H1 (cell line): ENCODE measurements at regions not wholly inside any gene's neighbourhood (a gene's known extent, or its start where the extent isn't known, plus 50 kb on each side); places are given as distances from the start of the nearest gene placed in this dataset.

Experiments used
- CTCF ChIA-PET: fragments of 300-600 bp; sonication (Branson Sonifier 250); formaldehyde crosslinking; loops from one replicate; lab custom pipeline; 2021; ENCODE audit not compliant: partially characterized antibody; lab: Charles Lee
- POLR2A ChIA-PET: fragments of 300-600 bp; sonication (Branson Sonifier 250); formaldehyde crosslinking; loops from one replicate; lab custom pipeline; 2021; ENCODE audit warnings: inconsistent platforms; ENCODE audit not compliant: partially characterized antibody; lab: Charles Lee
- DNase-seq, 2 experiments: peaks; one replicate each; pipeline versions ENCODE4 v3.0.0 to v3.0.0-alpha.2; 2010 to 2022; ENCODE audit warnings: low spot score in 2 of 2, low read depth in 1 of 2, mixed read lengths in 1 of 2
- FAIRE-seq: peaks from 2 replicates; lab custom pipeline; 2011; peaks lifted over from hg19 to GRCh38; lab: Jason Lieb, UNC
- H2AFZ ChIP-seq: 2 replicates; pipeline ENCODE4 v1.8.1; 2012; ENCODE audit warnings: low read length, inconsistent platforms
- H2AK5ac ChIP-seq: 2 replicates; pipeline ENCODE4 v1.6.1; 2013; ENCODE audit warnings: low read depth, low read length
- H2BK120ac ChIP-seq: replicated peaks from 2 replicates; pipeline ENCODE3; 2013; ENCODE audit warnings: low read depth, low read length, inconsistent platforms
- H2BK12ac ChIP-seq: 2 replicates; pipeline ENCODE4 v1.6.1; 2013; ENCODE audit warnings: low read depth, low read length
- H2BK15ac ChIP-seq: 2 replicates; pipeline ENCODE4 v1.6.1; 2013; ENCODE audit warnings: low read length
- H2BK20ac ChIP-seq: 2 replicates; pipeline ENCODE4 v1.6.1; 2013; ENCODE audit warnings: low read length
- H2BK5ac ChIP-seq: 2 replicates; pipeline ENCODE4 v1.6.1; 2013; ENCODE audit warnings: low read depth, low read length
- H3K14ac ChIP-seq: 2 replicates; pipeline ENCODE4 v1.6.1; 2013; ENCODE audit warnings: inconsistent platforms; ENCODE audit not compliant: insufficient read length
- H3K18ac ChIP-seq: 2 replicates; pipeline ENCODE4 v1.6.1; 2013; ENCODE audit warnings: low read length; ENCODE audit errors: extremely low read depth
- H3K23ac ChIP-seq: 2 replicates; pipeline ENCODE4 v1.6.1; 2013; ENCODE audit warnings: inconsistent platforms; ENCODE audit not compliant: insufficient read length
- H3K23me2 ChIP-seq: 2 replicates; pipeline ENCODE4 v1.6.1; 2013; ENCODE audit warnings: low read depth, low read length
- H3K27ac ChIP-seq: 2 replicates; pipeline ENCODE4 v1.6.1; 2011; ENCODE audit warnings: low read depth, low read length, inconsistent platforms
- H3K27me3 ChIP-seq, 4 experiments: replicated peaks in 1 of 4; 1 replicate in 1 of 4; 2 replicates in 3 of 4; pipeline versions ENCODE4 v1.6.1 to v1.8.1; 2011 to 2013; ENCODE audit warnings: low read length in 3 of 4, mild to moderate bottlenecking in 3 of 4, inconsistent platforms in 2 of 4, mixed read lengths in 2 of 4, moderate library complexity in 1 of 4; ENCODE audit not compliant: control insufficient read depth in 3 of 4, insufficient read depth in 3 of 4; ENCODE audit errors: extremely low read depth in 1 of 4
- H3K36me3 ChIP-seq, 4 experiments: 2 replicates each; pipeline versions ENCODE4 v1.6.1 to v1.8.1; 2011 to 2013; ENCODE audit warnings: mild to moderate bottlenecking in 4 of 4, low read length in 3 of 4, moderate library complexity in 2 of 4, control low read depth in 1 of 4, inconsistent platforms in 1 of 4; ENCODE audit not compliant: insufficient read depth in 4 of 4, control insufficient read depth in 2 of 4
- H3K4ac ChIP-seq: replicated peaks from 2 replicates; pipeline ENCODE3; 2013; ENCODE audit warnings: low read length, low read depth, mixed read lengths, inconsistent platforms; ENCODE audit not compliant: insufficient read length
- H3K4me1 ChIP-seq, 4 experiments: replicated peaks in 1 of 4; 1 replicate in 1 of 4; 2 replicates in 3 of 4; pipeline versions ENCODE4 v1.6.1 to v1.8.1; 2011 to 2013; ENCODE audit warnings: low read length in 3 of 4, inconsistent platforms in 2 of 4, mixed read lengths in 1 of 4; ENCODE audit not compliant: insufficient read depth in 4 of 4, control insufficient read depth in 3 of 4
- H3K4me2 ChIP-seq, 2 experiments: 2 replicates each; pipeline versions ENCODE4 v1.6.1 to v1.8.1; 2011 to 2013; ENCODE audit warnings: low read depth in 2 of 2, low read length in 2 of 2, control low read depth in 1 of 2, inconsistent platforms in 1 of 2, mild to moderate bottlenecking in 1 of 2; ENCODE audit not compliant: insufficient read depth in 1 of 2
- H3K4me3 ChIP-seq, 4 experiments: fragments of 200-600, 300-600 bp in 1 of 4; sonication (generic), shearing (Covaris generic), sonication (Bioruptor Twin) in 1 of 4; 2 replicates each; pipeline versions ENCODE4 v1.5.1 to v1.8.1; 2011 to 2016; ENCODE audit warnings: low read length in 4 of 4, low read depth in 3 of 4, control low read depth in 2 of 4, inconsistent platforms in 2 of 4, mild to moderate bottlenecking in 2 of 4, mixed read lengths in 1 of 4, moderate library complexity in 1 of 4; ENCODE audit not compliant: insufficient read depth in 2 of 4; ENCODE audit errors: extremely low read depth in 1 of 4
- H3K56ac ChIP-seq: replicated peaks from 2 replicates; pipeline ENCODE3; 2013; ENCODE audit warnings: low read depth, mild to moderate bottlenecking, mixed read lengths, low read length, inconsistent platforms; ENCODE audit not compliant: insufficient read length
- H3K79me1 ChIP-seq: 2 replicates; pipeline ENCODE4 v1.6.1; 2013; ENCODE audit warnings: low read depth, low read length, control low read depth
- H3K79me2 ChIP-seq, 2 experiments: 2 replicates each; pipeline versions ENCODE4 v1.6.1 to v1.8.1; 2012 to 2013; ENCODE audit warnings: low read length in 2 of 2, mild to moderate bottlenecking in 2 of 2, inconsistent platforms in 1 of 2; ENCODE audit not compliant: insufficient read depth in 2 of 2, control insufficient read depth in 1 of 2
- H3K9ac ChIP-seq, 4 experiments: replicated peaks in 1 of 4; 1 replicate in 1 of 4; 2 replicates in 3 of 4; pipeline versions ENCODE4 v1.6.1 to v1.8.1; 2011 to 2013; ENCODE audit warnings: low read depth in 3 of 4, low read length in 3 of 4, control low read depth in 2 of 4, mild to moderate bottlenecking in 2 of 4, moderate library complexity in 2 of 4, inconsistent platforms in 1 of 4; ENCODE audit errors: extremely low read depth in 1 of 4
- H3K9me3 ChIP-seq, 2 experiments: 2 replicates each; pipeline versions ENCODE4 v1.6.1 to v1.8.1; 2012 to 2013; ENCODE audit warnings: mild to moderate bottlenecking in 2 of 2, moderate library complexity in 2 of 2, control low read depth in 1 of 2, inconsistent platforms in 1 of 2, low read depth in 1 of 2, low read length in 1 of 2, mixed read lengths in 1 of 2; ENCODE audit not compliant: insufficient read depth in 2 of 2
- H4K20me1 ChIP-seq, 2 experiments: replicated peaks in 1 of 2; 2 replicates each; pipeline versions ENCODE3 to v1.8.1; 2011 to 2013; ENCODE audit warnings: inconsistent platforms in 2 of 2, low read length in 2 of 2, mild to moderate bottlenecking in 1 of 2; ENCODE audit not compliant: insufficient read depth in 2 of 2, control insufficient read depth in 1 of 2
- H4K5ac ChIP-seq: 2 replicates; pipeline ENCODE4 v1.6.1; 2013; ENCODE audit warnings: low read length, low read depth, mixed read lengths, inconsistent platforms; ENCODE audit not compliant: insufficient read length
- H4K8ac ChIP-seq: 2 replicates; pipeline ENCODE4 v1.8.0; 2013; ENCODE audit warnings: mild to moderate bottlenecking, moderate library complexity, low read length, inconsistent platforms; ENCODE audit not compliant: insufficient read depth; ENCODE audit errors: extremely low read depth
- H4K91ac ChIP-seq: replicated peaks from 2 replicates; pipeline ENCODE3; 2013; ENCODE audit warnings: low read length, mixed read lengths, inconsistent platforms; ENCODE audit not compliant: insufficient read length
- POU5F1 ChIP-seq: IDR thresholded peaks from 2 replicates; pipeline ENCODE4 v1.6.1; 2011; ENCODE audit warnings: low read depth, mild to moderate bottlenecking, low read length, moderate library complexity
- WGBS, 2 experiments: shearing (Covaris generic) in 1 of 2; methylation state at CpG; one replicate each; pipeline versions ENCODE4 v1.1.6 to v1.1.7; 2013 to 2015; ENCODE audit warnings: low lambda C conversion rate in 2 of 2, mixed read lengths in 2 of 2, inconsistent platforms in 1 of 2, low coverage in 1 of 2, missing lambda C conversion rate in 1 of 2; ENCODE audit not compliant: insufficient replicate concordance in 2 of 2, insufficient coverage in 1 of 2, insufficient read length in 1 of 2; ENCODE audit errors: extremely low coverage in 1 of 2, missing lambda C conversion rate in 1 of 2; 5-methylcytosine and 5-hydroxymethylcytosine counted together

DNA sequence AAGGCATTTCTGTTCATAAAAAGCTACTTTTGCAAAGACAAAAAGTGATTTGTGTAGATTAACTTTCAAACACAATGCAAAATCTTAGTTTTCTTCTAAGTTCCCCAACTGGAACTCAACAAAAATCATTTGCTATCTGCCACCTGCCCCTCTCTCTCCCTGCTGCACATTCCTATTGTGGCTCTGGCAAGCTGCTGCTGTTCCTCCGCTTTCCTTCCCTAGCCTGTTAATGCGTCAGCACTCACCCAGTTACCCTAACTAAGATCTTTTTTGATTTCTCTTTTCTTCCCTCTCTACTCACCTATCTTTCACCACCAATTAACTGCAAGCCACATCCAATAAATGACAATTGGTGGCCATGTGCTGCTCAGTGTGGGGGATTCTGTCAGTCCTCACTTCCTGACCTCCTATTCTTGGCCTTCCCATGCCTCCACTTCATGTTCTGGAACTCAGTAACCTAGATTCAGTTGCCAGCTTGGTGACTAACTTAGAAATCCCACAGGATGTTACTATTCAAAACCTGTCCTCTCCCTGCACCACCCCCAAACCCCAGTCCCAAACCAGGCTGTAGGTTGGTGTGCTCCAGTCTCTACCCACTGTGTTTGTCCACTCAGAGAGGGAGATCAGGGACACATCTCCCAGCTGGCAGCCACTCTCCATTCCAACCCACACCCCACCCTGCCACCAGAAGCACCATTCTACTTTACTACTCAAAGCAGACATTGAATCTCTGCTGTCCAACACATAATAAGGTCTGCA lies 140.2 kb upstream of the CTTNBP2 start:
- Histone ChIP-seq H3K27ac (no peak overlapping the region), H2BK15ac (no peak overlapping the region), H3K4ac (no peak overlapping the region), H3K4me3 (no peak overlapping the region), H2BK120ac (no peak overlapping the region), H3K36me3 (no peaks in the 10 kb centered on the region), H3K23ac (no peak overlapping the region), H3K4me2 (no peak overlapping the region), H4K5ac (no peak overlapping the region), H2BK12ac (no peak overlapping the region), H3K18ac (no peak overlapping the region; the same call in 1 of the 2 replicates), H2BK20ac (no peak overlapping the region), H4K8ac (no peak overlapping the region), H2AK5ac (no peak overlapping the region), H2BK5ac (no peak overlapping the region), H4K20me1 (no peaks in the 10 kb centered on the region), H3K27me3 (no peaks in the 10 kb centered on the region), H2AFZ (no peak overlapping the region), H3K9ac (no peak overlapping the region), H3K79me2 (no peaks in the 10 kb centered on the region), H3K4me1 (no peaks in the 10 kb centered on the region), H3K23me2 (no peaks in the 10 kb centered on the region; the same call in 1 of the 2 replicates), H4K91ac (no peak overlapping the region), H3K56ac (no peak overlapping the region), H3K14ac (no peak overlapping the region), H3K79me1 (no peaks in the 10 kb centered on the region), H3K9me3 (no peaks in the 10 kb centered on the region)
- no peak for FAIRE-seq
- ChIA-PET CTCF (interaction anchor here (1.0 to 3.4 kb wide), 4 partner anchors 8 to 20 kb away, joined by 3 to 13 read pairs (median 4); no protein-coding TSS in a partner anchor), POLR2A (no interaction called here)
- 85% methylated on average over 2 of the region's 2 CpGs; no CpG with 5 or more reads in 1 of the 2 experiments for WGBS, 2 experiments
- no peak for DNase-seq
- no peak for TF ChIP-seq POU5F1
- TF ChIP-seq, all 59 proteins: peak for 0
